H1 (cell line): ENCODE measurements at regions not wholly inside any gene's neighbourhood (a gene's known extent, or its start where the extent isn't known, plus 50 kb on each side); places are given as distances from the start of the nearest gene placed in this dataset.

Experiments
- CTCF ChIA-PET: fragments of 300-600 bp; sonication (Branson Sonifier 250); formaldehyde crosslinking; loops from one replicate; lab custom pipeline; 2021; ENCODE audit not compliant: partially characterized antibody; lab: Charles Lee
- POLR2A ChIA-PET: fragments of 300-600 bp; sonication (Branson Sonifier 250); formaldehyde crosslinking; loops from one replicate; lab custom pipeline; 2021; ENCODE audit warnings: inconsistent platforms; ENCODE audit not compliant: partially characterized antibody; lab: Charles Lee
- DNase-seq, 2 experiments: peaks; one replicate each; pipeline versions ENCODE4 v3.0.0 to v3.0.0-alpha.2; 2010 to 2022; ENCODE audit warnings: low spot score in 2 of 2, low read depth in 1 of 2, mixed read lengths in 1 of 2
- FAIRE-seq: peaks from 2 replicates; lab custom pipeline; 2011; peaks lifted over from hg19 to GRCh38; lab: Jason Lieb, UNC
- H2AFZ ChIP-seq: 2 replicates; pipeline ENCODE4 v1.8.1; 2012; ENCODE audit warnings: low read length, inconsistent platforms
- H2AK5ac ChIP-seq: 2 replicates; pipeline ENCODE4 v1.6.1; 2013; ENCODE audit warnings: low read depth, low read length
- H2BK120ac ChIP-seq: replicated peaks from 2 replicates; pipeline ENCODE3; 2013; ENCODE audit warnings: low read depth, low read length, inconsistent platforms
- H2BK12ac ChIP-seq: 2 replicates; pipeline ENCODE4 v1.6.1; 2013; ENCODE audit warnings: low read depth, low read length
- H2BK15ac ChIP-seq: 2 replicates; pipeline ENCODE4 v1.6.1; 2013; ENCODE audit warnings: low read length
- H2BK20ac ChIP-seq: 2 replicates; pipeline ENCODE4 v1.6.1; 2013; ENCODE audit warnings: low read length
- H2BK5ac ChIP-seq: 2 replicates; pipeline ENCODE4 v1.6.1; 2013; ENCODE audit warnings: low read depth, low read length
- H3K14ac ChIP-seq: 2 replicates; pipeline ENCODE4 v1.6.1; 2013; ENCODE audit warnings: inconsistent platforms; ENCODE audit not compliant: insufficient read length
- H3K18ac ChIP-seq: 2 replicates; pipeline ENCODE4 v1.6.1; 2013; ENCODE audit warnings: low read length; ENCODE audit errors: extremely low read depth
- H3K23ac ChIP-seq: 2 replicates; pipeline ENCODE4 v1.6.1; 2013; ENCODE audit warnings: inconsistent platforms; ENCODE audit not compliant: insufficient read length
- H3K23me2 ChIP-seq: 2 replicates; pipeline ENCODE4 v1.6.1; 2013; ENCODE audit warnings: low read depth, low read length
- H3K27ac ChIP-seq: 2 replicates; pipeline ENCODE4 v1.6.1; 2011; ENCODE audit warnings: low read depth, low read length, inconsistent platforms
- H3K27me3 ChIP-seq, 4 experiments: replicated peaks in 1 of 4; 1 replicate in 1 of 4; 2 replicates in 3 of 4; pipeline versions ENCODE4 v1.6.1 to v1.8.1; 2011 to 2013; ENCODE audit warnings: low read length in 3 of 4, mild to moderate bottlenecking in 3 of 4, inconsistent platforms in 2 of 4, mixed read lengths in 2 of 4, moderate library complexity in 1 of 4; ENCODE audit not compliant: control insufficient read depth in 3 of 4, insufficient read depth in 3 of 4; ENCODE audit errors: extremely low read depth in 1 of 4
- H3K36me3 ChIP-seq, 4 experiments: 2 replicates each; pipeline versions ENCODE4 v1.6.1 to v1.8.1; 2011 to 2013; ENCODE audit warnings: mild to moderate bottlenecking in 4 of 4, low read length in 3 of 4, moderate library complexity in 2 of 4, control low read depth in 1 of 4, inconsistent platforms in 1 of 4; ENCODE audit not compliant: insufficient read depth in 4 of 4, control insufficient read depth in 2 of 4
- H3K4ac ChIP-seq: replicated peaks from 2 replicates; pipeline ENCODE3; 2013; ENCODE audit warnings: low read length, low read depth, mixed read lengths, inconsistent platforms; ENCODE audit not compliant: insufficient read length
- H3K4me1 ChIP-seq, 4 experiments: replicated peaks in 1 of 4; 1 replicate in 1 of 4; 2 replicates in 3 of 4; pipeline versions ENCODE4 v1.6.1 to v1.8.1; 2011 to 2013; ENCODE audit warnings: low read length in 3 of 4, inconsistent platforms in 2 of 4, mixed read lengths in 1 of 4; ENCODE audit not compliant: insufficient read depth in 4 of 4, control insufficient read depth in 3 of 4
- H3K4me2 ChIP-seq, 2 experiments: 2 replicates each; pipeline versions ENCODE4 v1.6.1 to v1.8.1; 2011 to 2013; ENCODE audit warnings: low read depth in 2 of 2, low read length in 2 of 2, control low read depth in 1 of 2, inconsistent platforms in 1 of 2, mild to moderate bottlenecking in 1 of 2; ENCODE audit not compliant: insufficient read depth in 1 of 2
- H3K4me3 ChIP-seq, 4 experiments: fragments of 200-600, 300-600 bp in 1 of 4; sonication (generic), shearing (Covaris generic), sonication (Bioruptor Twin) in 1 of 4; 2 replicates each; pipeline versions ENCODE4 v1.5.1 to v1.8.1; 2011 to 2016; ENCODE audit warnings: low read length in 4 of 4, low read depth in 3 of 4, control low read depth in 2 of 4, inconsistent platforms in 2 of 4, mild to moderate bottlenecking in 2 of 4, mixed read lengths in 1 of 4, moderate library complexity in 1 of 4; ENCODE audit not compliant: insufficient read depth in 2 of 4; ENCODE audit errors: extremely low read depth in 1 of 4
- H3K56ac ChIP-seq: replicated peaks from 2 replicates; pipeline ENCODE3; 2013; ENCODE audit warnings: low read depth, mild to moderate bottlenecking, mixed read lengths, low read length, inconsistent platforms; ENCODE audit not compliant: insufficient read length
- H3K79me1 ChIP-seq: 2 replicates; pipeline ENCODE4 v1.6.1; 2013; ENCODE audit warnings: low read depth, low read length, control low read depth
- H3K79me2 ChIP-seq, 2 experiments: 2 replicates each; pipeline versions ENCODE4 v1.6.1 to v1.8.1; 2012 to 2013; ENCODE audit warnings: low read length in 2 of 2, mild to moderate bottlenecking in 2 of 2, inconsistent platforms in 1 of 2; ENCODE audit not compliant: insufficient read depth in 2 of 2, control insufficient read depth in 1 of 2
- H3K9ac ChIP-seq, 4 experiments: replicated peaks in 1 of 4; 1 replicate in 1 of 4; 2 replicates in 3 of 4; pipeline versions ENCODE4 v1.6.1 to v1.8.1; 2011 to 2013; ENCODE audit warnings: low read depth in 3 of 4, low read length in 3 of 4, control low read depth in 2 of 4, mild to moderate bottlenecking in 2 of 4, moderate library complexity in 2 of 4, inconsistent platforms in 1 of 4; ENCODE audit errors: extremely low read depth in 1 of 4
- H3K9me3 ChIP-seq, 2 experiments: 2 replicates each; pipeline versions ENCODE4 v1.6.1 to v1.8.1; 2012 to 2013; ENCODE audit warnings: mild to moderate bottlenecking in 2 of 2, moderate library complexity in 2 of 2, control low read depth in 1 of 2, inconsistent platforms in 1 of 2, low read depth in 1 of 2, low read length in 1 of 2, mixed read lengths in 1 of 2; ENCODE audit not compliant: insufficient read depth in 2 of 2
- H4K20me1 ChIP-seq, 2 experiments: replicated peaks in 1 of 2; 2 replicates each; pipeline versions ENCODE3 to v1.8.1; 2011 to 2013; ENCODE audit warnings: inconsistent platforms in 2 of 2, low read length in 2 of 2, mild to moderate bottlenecking in 1 of 2; ENCODE audit not compliant: insufficient read depth in 2 of 2, control insufficient read depth in 1 of 2
- H4K5ac ChIP-seq: 2 replicates; pipeline ENCODE4 v1.6.1; 2013; ENCODE audit warnings: low read length, low read depth, mixed read lengths, inconsistent platforms; ENCODE audit not compliant: insufficient read length
- H4K8ac ChIP-seq: 2 replicates; pipeline ENCODE4 v1.8.0; 2013; ENCODE audit warnings: mild to moderate bottlenecking, moderate library complexity, low read length, inconsistent platforms; ENCODE audit not compliant: insufficient read depth; ENCODE audit errors: extremely low read depth
- H4K91ac ChIP-seq: replicated peaks from 2 replicates; pipeline ENCODE3; 2013; ENCODE audit warnings: low read length, mixed read lengths, inconsistent platforms; ENCODE audit not compliant: insufficient read length
- CHD1 ChIP-seq: IDR thresholded peaks from 2 replicates; pipeline ENCODE4 v1.6.1; 2012; ENCODE audit warnings: low read depth, low read length, improper control_type of control experiment
- GABPA ChIP-seq: IDR thresholded peaks from 2 replicates; pipeline ENCODE4 v1.6.1; 2011; ENCODE audit warnings: mild to moderate bottlenecking, low read length, moderate library complexity, borderline replicate concordance; ENCODE audit not compliant: insufficient read depth
- RNF2 ChIP-seq: fragments of 200-900, 300-1000 bp; sonication (generic); IDR thresholded peaks from 2 replicates; pipeline ENCODE4 v1.7.1; 2016; ENCODE audit warnings: borderline replicate concordance, low read depth, mild to moderate bottlenecking, antibody characterized with exemption, low read length; ENCODE audit not compliant: poor library complexity, severe bottlenecking; ENCODE audit errors: missing control alignments
- SIRT6 ChIP-seq: IDR thresholded peaks from one replicate; pipeline ENCODE4 v1.7.1; 2012; ENCODE audit warnings: low read length, inconsistent platforms
- TCF12 ChIP-seq: IDR thresholded peaks from 2 replicates; pipeline ENCODE4 v1.6.1; 2011; ENCODE audit warnings: low read depth, mild to moderate bottlenecking, low read length
- ZNF274 ChIP-seq: IDR thresholded peaks from 2 replicates; pipeline ENCODE4 v1.7.0; 2012; ENCODE audit warnings: low read length, borderline replicate concordance; ENCODE audit errors: extremely low read depth
- whole genome bisulfite sequencing, 2 experiments: shearing (Covaris generic) in 1 of 2; methylation state at CpG; one replicate each; pipeline versions ENCODE4 v1.1.6 to v1.1.7; 2013 to 2015; ENCODE audit warnings: low lambda C conversion rate in 2 of 2, mixed read lengths in 2 of 2, inconsistent platforms in 1 of 2, low coverage in 1 of 2, missing lambda C conversion rate in 1 of 2; ENCODE audit not compliant: insufficient replicate concordance in 2 of 2, insufficient coverage in 1 of 2, insufficient read length in 1 of 2; ENCODE audit errors: extremely low coverage in 1 of 2, missing lambda C conversion rate in 1 of 2; 5-methylcytosine and 5-hydroxymethylcytosine counted together

GRCh38 chr16:5487728-5488127 is 390.1 kb upstream of the EEF2KMT start:
- no peak overlapping the region for H3K4ac ChIP-seq
- no peaks in the 10 kb centered on the region for H3K79me1 ChIP-seq
- no peak overlapping the region for H2BK12ac ChIP-seq
- no peak overlapping the region for H2BK120ac ChIP-seq
- no peaks in the 10 kb centered on the region for H4K20me1 ChIP-seq
- FAIRE-seq (no peak), DNase-seq (no peak)
- no peak overlapping the region for H2BK5ac ChIP-seq
- H3K4me1 ChIP-seq, result no peaks in the 10 kb centered on the region
- no peak overlapping the region for H2BK20ac ChIP-seq
- WGBS, 2 experiments, result 86 to 100% methylated on average over 1 to 2 of the region's 2 CpGs
- H3K14ac ChIP-seq, result no peak overlapping the region
- H3K27ac ChIP-seq, result no peak overlapping the region
- ChIA-PET POLR2A (no interaction called here), CTCF (interaction anchor here (1.2 to 5.1 kb wide), 2 partner anchors 73 to 77 kb away, joined by 4 to 52 read pairs; no protein-coding TSS in a partner anchor)
- H4K8ac ChIP-seq, result no peak overlapping the region
- H2AFZ ChIP-seq, result no peak overlapping the region
- no peak overlapping the region for H2AK5ac ChIP-seq
- H3K56ac ChIP-seq, result no peak overlapping the region
- H3K18ac ChIP-seq, result no peak overlapping the region
- H3K27me3 ChIP-seq, result no peaks in the 10 kb centered on the region
- no peak overlapping the region for H3K4me2 ChIP-seq
- no peak overlapping the region for H3K4me3 ChIP-seq
- H3K36me3 ChIP-seq, result no peaks in the 10 kb centered on the region
- no peak overlapping the region for H3K9ac ChIP-seq
- no peak overlapping the region for H4K91ac ChIP-seq
- no peaks in the 10 kb centered on the region for H3K9me3 ChIP-seq
- no peak overlapping the region for H2BK15ac ChIP-seq
- H3K79me2 ChIP-seq, result no peaks in the 10 kb centered on the region
- H3K23ac ChIP-seq, result no peak overlapping the region
- no peak overlapping the region for H4K5ac ChIP-seq
- TF ChIP-seq GABPA, result no peak
- TF ChIP-seq ZNF274, result no peak
- no peak for TF ChIP-seq CHD1
- no peak for TF ChIP-seq RNF2
- TF ChIP-seq TCF12, result no peak
- no peak for TF ChIP-seq SIRT6
- H3K23me2 ChIP-seq, result peaks cover 5% of the 10 kb centered on the region; the same call in 1 of the 2 replicates
